ENCODE measurements at regions not wholly inside any gene's neighbourhood (a gene's known extent, or its start where the extent isn't known, plus 50 kb on each side); places are given as distances from the start of the nearest gene placed in this dataset.

DNA sequence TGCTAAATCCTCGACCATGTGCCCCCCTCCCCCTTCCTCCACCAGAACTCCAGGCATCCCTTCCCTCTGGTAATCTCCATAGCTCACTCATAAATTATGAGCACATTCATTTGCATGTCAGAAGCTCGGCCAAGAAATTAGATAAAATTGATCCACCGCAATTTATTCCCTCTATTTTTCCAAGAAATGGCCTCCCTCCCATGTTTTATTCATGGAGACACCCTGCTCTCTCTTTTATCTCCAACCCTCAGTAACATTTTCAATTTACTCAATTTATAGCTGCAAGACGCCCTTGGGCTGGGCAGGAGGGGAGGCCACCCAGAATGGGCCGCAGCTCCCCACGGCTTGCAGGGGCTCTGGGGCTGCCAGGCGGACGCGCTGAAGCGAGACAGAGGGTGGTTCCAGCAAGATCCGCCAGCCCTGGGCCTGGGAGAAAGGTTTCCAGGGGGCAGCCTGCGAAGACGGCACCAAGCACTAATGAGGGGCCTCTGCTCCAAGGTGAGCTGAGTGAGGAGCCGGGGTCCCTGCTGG is 54.7 kb upstream of the ZNF423 start:
- no peak for DNase-seq (ENCODE audit: low read depth in 2 of 2)

DNA sequence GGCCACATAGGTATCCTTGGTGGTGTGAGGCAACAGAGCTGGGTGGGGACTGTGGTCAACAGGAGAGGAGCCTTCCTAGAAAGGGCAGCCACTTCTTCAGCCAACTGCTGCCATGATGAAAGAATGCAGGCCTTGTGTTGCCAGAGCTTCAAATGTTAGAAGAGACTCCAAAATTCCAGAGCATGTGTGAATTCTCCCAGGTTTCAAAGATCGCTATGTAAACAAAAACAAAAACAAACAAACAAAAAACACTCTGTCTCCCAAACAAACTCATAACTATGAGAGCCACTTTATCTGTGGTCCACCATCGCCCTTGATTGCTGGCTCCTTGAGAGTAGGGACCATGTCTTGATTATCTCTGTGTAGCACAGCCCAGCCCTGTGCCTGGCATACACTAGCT is 55.5 kb upstream of the ZNF423 start:
- DNase-seq (ENCODE audit: low read depth in 2 of 2) = no peak

DNA sequence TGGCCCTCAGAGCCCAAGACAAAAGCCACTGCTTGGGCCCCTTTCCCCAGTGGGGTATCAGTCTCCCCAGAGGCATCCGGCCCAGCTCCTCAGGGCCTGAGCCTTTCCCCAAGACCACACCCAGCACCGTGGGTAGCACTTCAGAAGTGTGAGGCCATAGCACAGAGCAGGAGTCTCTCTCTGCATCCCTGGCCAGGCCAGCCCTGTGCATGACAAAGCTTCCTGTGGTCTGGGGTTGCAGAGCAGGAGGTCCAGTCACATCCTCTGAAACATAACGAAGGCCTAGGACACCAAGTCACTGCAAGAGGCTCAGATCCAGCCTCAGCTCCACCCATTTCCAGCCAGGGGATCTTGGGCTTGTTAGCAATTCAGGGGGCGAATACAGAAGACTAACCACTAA is 56.8 kb upstream of the ZNF423 start:
- no peak for DNase-seq (ENCODE audit: low read depth in 2 of 2)

DNA sequence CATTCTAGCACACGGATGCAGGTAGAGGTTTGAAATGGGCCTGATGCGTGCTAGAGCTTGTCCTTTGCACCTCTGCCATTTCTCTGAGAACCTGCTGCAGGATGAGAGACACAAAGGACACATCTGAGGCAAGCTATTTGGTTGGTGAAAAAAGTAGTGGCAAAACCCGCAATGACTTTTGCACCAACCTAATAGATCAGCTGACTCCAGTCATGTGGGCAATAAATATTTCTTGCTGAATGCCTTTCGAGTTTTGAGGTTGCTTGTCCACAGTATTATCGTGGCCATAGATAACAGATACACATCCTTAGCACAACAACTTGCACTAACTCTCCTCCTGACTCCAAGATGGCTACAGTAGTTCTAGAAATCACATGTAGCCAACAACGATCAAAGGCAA is 57.8 kb upstream of the ZNF423 start:
- DNase-seq (ENCODE audit: low read depth in 2 of 2) = no peak

DNA sequence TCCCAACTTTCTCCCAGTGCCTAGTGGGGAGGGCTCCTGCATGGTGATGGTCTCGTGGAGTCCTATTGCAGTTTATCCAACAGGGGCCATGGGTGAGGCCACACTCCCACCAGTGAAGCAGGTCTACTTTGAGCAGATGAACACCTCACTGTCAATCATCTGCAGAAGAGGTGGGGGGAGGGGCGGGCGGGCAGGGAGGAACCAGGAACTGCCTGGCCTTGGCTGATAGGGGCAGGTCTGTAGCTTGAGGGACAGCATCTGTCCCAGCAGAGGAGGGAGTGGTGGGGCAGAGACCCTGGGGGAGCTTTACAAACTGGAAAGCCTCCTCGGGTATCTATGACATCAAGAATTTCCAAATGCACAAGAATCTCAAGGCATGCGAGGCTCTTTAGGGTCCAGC is 58.7 kb upstream of the ZNF423 start:
- no peak for DNase-seq (ENCODE audit: low read depth in 2 of 2)

DNA sequence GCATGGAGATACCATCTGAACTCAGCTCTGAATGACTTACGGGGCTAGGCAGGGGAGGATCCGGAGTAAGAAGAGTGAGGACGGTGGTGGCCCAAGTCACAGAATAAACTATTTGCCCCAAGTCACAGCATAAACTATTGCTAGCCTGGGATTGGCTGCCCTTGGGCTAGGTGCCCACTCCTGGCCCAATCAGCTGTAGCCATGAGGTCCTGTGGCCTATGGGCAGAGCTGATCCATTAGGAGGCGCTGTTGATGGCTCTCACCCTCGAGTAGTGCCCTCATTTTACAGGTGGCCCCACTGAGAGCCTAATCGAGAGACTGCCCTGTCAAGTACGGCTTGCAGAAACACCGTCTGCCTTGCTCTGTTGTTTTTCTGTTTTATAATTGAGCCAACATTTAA is 62.3 kb upstream of the ZNF423 start:
- no peak for DNase-seq (ENCODE audit: low read depth in 2 of 2)

DNA sequence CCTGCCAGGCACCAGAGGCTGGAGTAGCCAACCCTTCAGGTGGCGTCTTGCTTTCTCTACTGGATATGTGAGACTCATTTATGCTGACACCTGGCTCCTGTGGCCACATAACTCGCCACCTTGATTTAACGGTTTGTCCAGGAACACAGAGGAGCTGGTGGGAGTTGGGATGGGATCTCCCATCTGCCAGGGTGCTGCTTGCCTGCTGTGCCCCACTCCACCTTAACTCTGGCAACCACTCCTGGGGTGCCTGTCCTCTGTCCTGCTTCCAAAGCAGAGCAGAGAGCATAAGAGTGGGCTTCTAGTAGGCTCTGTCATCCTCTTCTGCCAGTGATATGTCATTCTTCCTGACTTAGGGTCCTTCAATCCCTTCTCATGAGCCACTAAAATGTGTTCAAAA is 63.4 kb upstream of the ZNF423 start:
- DNase-seq (ENCODE audit: low read depth in 2 of 2) = no peak

DNA sequence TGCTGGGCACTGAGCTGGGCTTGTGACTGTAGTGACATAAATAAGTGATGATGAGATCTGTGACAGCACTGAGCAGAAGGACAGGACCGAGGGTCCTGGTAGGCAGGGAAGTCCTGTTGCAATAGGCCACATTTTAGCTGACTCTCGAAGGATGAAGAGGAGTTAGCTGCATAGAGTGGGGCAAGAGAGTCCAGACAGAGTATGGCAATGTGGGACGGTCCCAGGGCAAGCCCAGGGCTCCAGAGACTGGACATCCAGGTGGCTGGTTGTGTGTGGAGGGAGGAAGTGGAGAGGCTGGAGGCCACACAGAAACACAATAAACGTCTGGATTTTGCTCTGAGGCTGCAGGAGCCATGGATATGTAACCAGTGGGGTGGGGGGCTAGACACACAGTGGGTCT is 64.5 kb upstream of the ZNF423 start:
- DNase-seq (ENCODE audit: low read depth in 2 of 2) = no peak

DNA sequence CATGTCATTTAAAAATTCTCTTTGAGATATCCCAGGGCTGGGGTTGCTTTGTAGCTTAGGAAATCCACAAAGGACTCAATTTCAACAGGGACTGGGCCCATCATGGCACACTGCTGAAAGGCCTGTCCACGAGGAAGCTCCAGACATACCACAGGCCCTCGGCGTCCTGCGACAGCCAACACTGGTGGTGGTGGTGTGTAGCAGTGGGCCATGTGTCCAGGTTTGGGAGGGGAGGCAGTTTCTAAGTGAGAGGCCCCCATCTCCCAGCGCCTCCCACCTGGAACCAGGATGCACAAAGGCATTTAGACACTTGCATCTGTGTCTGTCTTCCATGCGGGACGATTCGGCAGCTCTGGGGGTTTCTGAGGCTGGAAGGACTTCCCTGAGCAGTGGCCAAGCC is 65.2 kb upstream of the ZNF423 start:
- DNase-seq (ENCODE audit: low read depth in 2 of 2) = no peak

DNA sequence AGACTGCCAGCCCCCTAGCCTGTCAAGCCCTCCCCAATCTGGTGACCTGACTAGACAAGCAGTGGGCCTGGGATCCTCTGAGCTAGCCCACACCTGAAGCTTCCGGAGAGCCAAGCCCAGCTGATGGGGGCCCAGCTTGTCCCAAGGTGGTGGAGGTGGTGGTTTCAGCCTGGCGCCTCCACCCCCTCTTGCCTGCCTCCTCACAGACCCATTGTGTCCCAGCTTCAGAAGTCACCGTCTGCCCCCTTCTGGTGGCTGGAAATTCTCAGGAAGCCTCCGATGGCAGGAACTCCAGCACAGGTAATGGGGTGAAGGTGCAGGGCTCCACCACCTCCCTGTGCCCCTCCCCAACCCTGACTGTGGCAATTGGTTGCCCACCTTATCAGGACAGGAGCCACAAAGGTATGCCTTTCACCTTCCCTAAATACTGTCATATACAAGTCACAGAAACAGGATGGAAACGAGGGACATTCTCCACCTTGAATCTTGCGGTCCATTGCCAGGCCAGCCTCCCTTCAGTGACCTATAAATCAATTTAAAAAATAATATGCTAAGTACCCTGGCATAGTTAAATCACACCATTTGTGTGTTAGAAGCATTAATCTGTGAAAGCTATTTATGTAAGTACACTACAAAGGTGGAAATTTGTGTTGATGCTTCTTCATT is 66.0 kb upstream of the ZNF423 start:
- DNase-seq (ENCODE audit: low read depth in 2 of 2) = peak; percentile 7 to 31

DNA sequence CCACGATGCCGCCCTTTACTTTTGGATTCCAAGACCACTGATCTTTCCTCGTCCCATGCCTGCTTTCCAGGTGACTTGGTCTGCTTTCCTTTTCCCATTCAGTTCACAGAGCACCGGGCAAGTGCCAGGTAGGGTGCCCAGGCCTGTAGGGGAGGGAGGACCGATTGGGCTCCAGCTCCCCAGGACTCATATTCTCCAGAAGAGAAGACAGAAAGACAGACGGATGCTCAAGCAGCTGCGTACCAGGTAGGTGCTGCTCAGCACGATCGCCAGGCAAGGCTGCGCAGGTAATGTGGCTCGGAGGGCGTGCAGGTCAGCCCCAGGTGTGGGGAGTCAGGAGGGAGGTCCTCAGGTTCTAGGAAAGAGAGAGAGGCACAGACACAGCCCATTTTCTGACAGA is 67.5 kb upstream of the ZNF423 start:
- DNase-seq (ENCODE audit: low read depth in 2 of 2) = no peak

DNA sequence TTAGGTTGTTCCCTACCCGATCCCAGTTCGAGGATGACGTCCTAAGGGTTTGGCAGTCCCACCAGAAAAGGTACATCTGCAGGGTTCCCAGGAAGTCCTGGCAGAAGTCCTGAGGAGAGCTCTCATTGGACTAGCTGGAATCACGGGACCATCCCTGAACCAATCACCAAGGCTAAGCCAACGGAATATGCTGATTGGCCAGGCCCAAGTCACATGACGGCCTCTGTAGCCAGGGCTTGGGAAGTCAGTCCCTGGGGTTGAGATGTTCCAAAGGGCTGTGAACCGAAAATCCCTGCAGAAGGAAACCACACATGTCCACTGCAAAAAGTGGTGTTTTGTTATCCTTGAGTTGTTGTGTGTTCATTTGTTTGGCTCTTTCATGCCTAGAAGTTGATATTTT is 68.2 kb upstream of the ZNF423 start:
- no peak for DNase-seq (ENCODE audit: low read depth in 2 of 2)

DNA sequence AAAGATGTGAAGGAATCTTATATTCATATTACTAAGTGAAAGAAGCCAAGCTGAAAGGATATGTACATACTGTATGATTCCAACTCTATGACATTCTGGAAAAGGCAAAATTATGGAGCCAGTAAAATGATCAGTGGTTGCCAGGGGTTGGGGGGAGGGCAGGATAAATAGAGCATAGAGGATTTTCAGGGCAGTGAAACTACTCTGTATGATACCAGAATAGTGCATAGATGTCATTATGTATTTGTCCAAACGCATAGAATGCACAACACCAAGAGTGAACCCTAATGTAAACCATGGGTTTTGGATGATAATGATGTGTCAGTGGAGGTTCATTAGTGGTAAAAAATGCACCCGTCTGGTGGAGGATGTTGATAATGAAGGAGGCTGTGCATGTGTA is 71.0 kb upstream of the ZNF423 start:
- no peak for DNase-seq (ENCODE audit: low read depth in 2 of 2)

DNA sequence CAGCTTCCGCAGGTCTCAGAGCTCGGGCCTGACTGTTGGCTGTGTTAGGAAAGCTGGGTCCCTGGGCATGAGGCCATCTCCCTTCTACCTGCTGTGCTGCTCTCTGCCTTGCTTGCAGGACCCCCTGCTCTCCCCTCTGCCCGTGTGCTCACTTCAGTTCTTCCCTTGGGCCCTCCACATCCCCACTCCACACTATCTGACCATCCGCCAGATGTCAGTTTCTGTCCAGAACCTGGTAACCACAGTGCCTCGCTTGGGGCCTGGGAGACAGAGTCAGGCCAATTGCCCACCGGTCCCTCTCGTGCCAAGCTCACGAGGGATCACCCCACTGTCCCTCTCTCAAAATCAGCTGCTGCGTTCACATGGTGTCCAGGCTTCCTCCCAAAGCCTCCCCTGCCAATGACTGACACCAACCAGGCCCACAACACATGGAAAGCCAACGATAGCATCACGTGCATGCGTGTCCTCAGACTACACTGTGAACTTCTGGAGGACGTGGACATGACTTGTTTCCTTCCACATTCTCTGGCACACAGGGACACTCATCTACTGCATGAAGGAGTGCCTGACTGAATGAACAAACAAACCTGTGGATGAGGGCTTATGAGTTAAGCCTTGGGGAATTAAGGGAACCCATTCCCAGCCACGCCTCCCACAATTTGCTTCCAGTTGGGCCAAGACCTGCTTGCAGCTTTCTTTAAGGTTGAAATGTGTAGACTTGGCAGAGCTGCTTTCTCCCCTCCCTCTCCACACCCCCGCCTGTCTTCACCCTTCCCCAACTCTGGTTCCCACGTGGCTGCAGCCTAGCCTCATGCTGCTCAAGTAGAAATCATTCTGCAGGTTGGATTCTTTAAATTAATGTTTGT is 72.5 kb upstream of the ZNF423 start:
- DNase-seq (ENCODE audit: low read depth in 2 of 2) = no peak

DNA sequence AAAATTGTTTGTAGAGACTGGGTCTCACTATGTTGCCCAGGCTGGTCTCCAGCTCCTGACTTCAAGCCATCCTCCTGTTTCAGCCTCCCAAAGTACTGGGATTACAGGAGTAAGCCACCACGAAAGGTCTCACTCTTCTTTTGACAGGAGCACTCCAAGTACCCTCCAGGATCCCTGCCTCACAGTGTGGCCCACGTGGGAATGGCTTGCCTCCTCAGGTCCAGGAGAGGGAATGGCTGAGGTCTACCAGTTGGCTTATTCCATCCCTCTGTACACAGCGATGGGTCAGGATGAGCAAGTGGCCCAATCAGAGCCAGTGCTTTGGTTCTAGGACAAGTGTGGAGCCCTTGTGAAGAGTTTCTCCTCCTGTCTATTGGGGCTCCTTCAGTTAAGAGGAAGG is 73.7 kb upstream of the ZNF423 start:
- no peak for DNase-seq (ENCODE audit: low read depth in 2 of 2)

DNA sequence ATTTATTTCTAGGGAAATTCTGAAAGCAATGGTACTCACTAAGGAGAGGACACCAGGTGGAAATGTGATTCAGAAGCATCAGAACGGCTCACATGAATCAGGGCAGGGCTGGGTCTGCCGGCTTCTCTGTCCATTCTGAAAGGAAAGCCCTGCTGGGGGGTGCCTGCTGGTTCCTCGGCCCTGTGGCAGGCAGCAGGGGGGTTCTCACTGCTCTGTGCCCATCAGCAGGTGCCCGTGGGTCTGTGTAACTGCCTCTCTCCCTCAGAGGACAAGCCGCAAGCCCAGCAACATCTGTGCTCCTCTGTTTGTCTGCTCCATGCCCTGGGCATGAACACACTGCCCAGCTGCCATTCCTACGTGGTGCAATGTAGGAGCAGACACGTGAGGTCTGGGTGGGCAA is 74.9 kb upstream of the ZNF423 start:
- no peak for DNase-seq (ENCODE audit: low read depth in 2 of 2)

DNA sequence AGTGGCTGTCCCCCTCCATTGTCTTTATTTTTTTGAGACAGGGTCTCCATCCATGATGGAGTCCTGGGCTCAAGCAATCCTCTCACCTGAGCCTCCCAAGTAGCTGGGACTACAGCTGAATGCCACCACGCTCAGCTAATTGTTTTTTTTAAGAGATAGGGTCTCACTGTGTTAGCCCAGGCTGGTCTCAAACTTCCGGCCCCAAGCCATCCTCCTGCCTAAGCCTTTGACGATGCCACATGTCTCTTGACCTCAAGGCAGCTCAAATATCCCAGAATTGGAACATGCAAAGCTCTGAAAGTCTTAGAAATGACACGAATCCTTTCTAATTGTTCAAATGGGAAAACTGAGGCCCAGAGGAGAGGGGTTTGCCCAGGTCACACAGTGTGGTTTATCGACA is 75.4 kb upstream of the ZNF423 start:
- DNase-seq (ENCODE audit: low read depth in 2 of 2) = no peak

DNA sequence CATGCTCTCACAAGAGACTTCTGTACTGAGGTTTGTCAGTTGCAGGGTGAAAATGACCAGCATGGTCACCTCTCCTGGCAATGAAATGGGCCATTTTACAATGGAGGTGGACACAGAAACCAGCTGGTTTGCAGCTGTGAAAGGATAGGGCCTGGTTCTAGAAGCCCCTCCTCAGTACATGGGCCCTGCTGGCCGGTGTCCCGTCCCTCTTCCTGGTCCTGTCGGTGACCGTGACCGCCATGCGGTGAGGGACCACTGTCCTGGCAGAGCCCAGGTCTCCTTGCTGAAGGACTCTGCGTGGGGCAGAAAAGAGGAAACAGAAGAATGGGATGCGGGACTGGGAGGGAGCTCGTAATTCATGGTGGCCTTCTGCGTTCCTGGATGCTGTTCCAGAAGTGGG is 76.0 kb upstream of the ZNF423 start:
- no peak for DNase-seq (ENCODE audit: low read depth in 2 of 2)

DNA sequence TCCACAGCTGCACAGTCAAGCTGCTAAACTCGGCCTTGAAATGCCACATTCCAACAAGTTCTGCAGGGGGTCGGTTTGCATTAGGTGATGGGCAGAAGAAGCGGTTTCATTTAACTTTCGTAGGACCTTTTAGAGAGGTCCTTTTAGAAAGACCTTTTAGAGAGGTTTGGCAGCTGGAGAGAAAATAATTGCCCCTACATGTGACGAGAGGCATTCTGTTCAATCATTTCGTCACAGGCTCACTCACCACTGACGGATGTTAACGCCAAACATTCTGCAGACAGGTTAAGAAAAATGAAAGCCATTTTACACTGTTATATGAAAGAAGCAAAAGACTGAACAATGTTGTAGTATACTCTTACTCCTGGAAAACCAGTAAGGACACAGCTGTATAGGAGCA is 76.5 kb upstream of the ZNF423 start:
- DNase-seq (ENCODE audit: low read depth in 2 of 2) = no peak

DNA sequence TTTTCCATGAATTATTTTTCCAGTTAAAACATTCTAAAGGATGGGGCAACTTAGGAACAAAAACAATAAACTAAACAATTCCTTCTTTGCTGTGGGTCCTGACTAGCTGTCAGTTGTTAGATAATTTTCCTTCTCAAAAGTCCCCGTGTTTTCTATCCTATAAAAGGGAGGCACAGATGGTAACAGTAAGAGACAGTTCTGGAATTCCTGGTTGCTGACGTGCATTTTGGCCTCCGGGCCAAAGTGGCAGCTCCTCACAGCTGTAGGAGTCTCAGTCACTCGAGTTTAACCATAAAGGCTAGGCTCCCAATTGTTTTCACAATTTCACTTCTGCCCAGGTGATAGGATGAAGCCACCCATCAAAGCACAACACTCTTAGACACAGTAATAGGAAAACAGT is 77.0 kb upstream of the ZNF423 start:
- DNase-seq (ENCODE audit: low read depth in 2 of 2) = no peak

DNA sequence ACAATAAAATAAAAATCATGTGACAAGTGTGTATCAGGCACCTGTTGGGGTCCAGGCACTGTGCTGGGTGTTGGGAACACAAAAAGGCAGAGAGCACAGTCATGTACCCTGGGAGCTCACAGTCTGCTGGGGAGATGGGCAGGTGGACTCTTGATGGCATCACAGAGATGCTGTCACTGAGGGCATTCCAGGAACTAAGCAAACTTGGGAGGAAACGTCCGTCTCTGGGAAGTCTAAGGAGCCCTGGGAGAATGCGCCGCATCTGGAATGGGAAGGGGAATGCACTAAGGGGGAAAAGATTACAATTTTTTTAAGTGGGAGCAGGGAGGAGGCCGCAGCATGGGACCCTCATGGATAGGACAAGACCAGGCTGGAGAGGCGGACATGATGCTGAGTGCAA is 80.9 kb upstream of the ZNF423 start:
- no peak for DNase-seq (ENCODE audit: low read depth in 2 of 2)

DNA sequence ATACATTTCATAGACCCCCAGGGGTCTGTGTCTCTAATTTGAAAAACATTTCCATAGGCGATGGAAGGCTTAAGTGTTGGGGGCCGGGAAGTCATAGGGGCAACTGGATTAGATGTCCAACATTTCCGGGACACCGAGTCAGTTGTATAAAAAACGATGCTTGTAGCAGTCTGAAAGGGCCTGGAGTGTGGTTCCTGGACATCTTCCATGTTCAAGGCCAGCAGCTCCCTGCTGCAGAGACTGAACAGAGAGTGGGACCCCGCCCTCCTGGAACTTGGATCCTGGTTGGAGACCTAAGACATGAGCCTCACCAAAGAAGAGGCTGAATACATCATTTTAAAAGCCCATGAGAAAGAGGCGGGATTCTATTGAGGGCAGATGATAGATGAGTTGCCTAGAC is 82.0 kb upstream of the ZNF423 start:
- no peak for DNase-seq (ENCODE audit: low read depth in 2 of 2)

DNA sequence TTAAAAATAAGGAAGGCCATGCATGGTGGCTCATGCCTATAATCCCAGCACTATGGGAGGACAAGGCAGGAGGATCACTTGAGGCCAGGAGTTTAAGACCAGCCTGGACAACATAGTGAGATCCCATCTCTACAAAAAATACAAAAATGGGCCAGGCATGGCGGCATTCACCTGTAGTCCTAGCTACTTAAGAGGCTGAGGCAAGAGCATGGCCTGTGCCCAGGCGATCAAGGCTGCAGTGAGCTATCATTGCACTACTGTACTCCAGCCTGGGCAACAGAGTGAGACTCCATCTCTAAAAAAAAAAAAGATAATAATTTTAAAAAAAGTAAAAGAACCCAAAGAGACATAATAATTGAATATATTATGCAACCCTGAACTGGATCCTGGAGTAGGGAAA is 83.6 kb upstream of the ZNF423 start:
- no peak for DNase-seq (ENCODE audit: low read depth in 2 of 2)

Data from stimulated activated CD8-positive, alpha-beta memory T cell treated with anti-CD3 and anti-CD28 coated beads, Interleukin-2, amount 100 ng/mL, for 48 hours (primary cell).